A673 (cell line): ENCODE measurements at regions not wholly inside any gene's neighbourhood (a gene's known extent, or its start where the extent isn't known, plus 50 kb on each side); places are given as distances from the start of the nearest gene placed in this dataset.
"Not testable (repeated sequence)": the region's sequence is repeated elsewhere in the genome, so short reads cannot be mapped to it uniquely, and the experiment has no call there.

Experiments used
- CTCF ChIP-seq: fragments of 300-800, 200-600 bp; sonication (generic); conservative IDR thresholded peaks from 2 replicates; pipeline ENCODE4 v1.5.1; 2017; ENCODE audit warnings: low read depth, mild to moderate bottlenecking, antibody characterized with exemption, low read length, moderate library complexity, mixed read lengths
- EZH2 ChIP-seq: fragments of 200-600 bp; sonication (generic); IDR thresholded peaks from 2 replicates; pipeline ENCODE4 v1.6.1; 2017; ENCODE audit warnings: borderline replicate concordance, low read depth, mild to moderate bottlenecking, mixed read lengths, antibody characterized with exemption, low read length; ENCODE audit not compliant: poor library complexity, severe bottlenecking

DNA sequence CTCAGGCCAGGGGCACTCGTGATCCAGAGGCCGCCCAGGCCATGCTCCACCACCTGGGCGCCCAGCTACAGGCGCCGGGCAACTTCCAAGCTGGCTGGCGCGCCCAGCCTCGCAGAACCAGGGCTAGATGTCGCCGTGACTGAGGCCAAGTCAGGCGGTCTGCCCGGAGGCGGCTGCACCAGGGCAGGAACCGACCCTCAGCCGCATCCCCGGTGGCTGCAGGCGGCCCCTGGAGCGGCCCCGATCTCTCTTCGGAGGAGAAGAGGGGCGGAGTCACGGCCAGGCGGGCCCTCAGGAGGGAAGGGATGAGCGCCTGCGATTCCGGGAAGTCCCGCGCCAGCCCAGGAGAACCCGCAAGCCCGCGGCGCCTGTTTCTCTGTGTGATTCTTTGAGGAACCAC, 63.2 kb upstream of the GPR39 start:
- not testable (repeated sequence) for TF ChIP-seq EZH2, CTCF
